ENCODE measurements at regions not wholly inside any gene's neighbourhood (a gene's known extent, or its start where the extent isn't known, plus 50 kb on each side); places are given as distances from the start of the nearest gene placed in this dataset.

- Histone ChIP-seq H3K4me3 (ENCODE audit: low read depth, low read length, poor library complexity, severe bottlenecking) (no peak overlapping the region), H3K4me2 (ENCODE audit: low read length) (no peak overlapping the region), H3K9me3 (ENCODE audit: low read length) (no peaks in the 10 kb centered on the region), H4K20me1 (ENCODE audit: insufficient read depth, low read length) (no peaks in the 10 kb centered on the region), H3K9me2 (ENCODE audit: insufficient read depth, low read length) (no peaks in the 10 kb centered on the region), H3K4me1 (ENCODE audit: insufficient read depth, low read length, poor library complexity, severe bottlenecking) (no peaks in the 10 kb centered on the region), H3K36me3 (ENCODE audit: insufficient read depth, low read length) (no peaks in the 10 kb centered on the region), H3K27ac (ENCODE audit: low read depth, low read length, poor library complexity, severe bottlenecking) (no peak overlapping the region), H3K79me2 (ENCODE audit: insufficient read depth, low read depth, low read length) (no peaks in the 10 kb centered on the region), H2AFZ (ENCODE audit: low read length) (no peak overlapping the region)
- POLR2A ChIA-PET: interaction anchor here (0.5 kb wide), 1 partner anchor 10 kb away, joined by 3 read pairs; no protein-coding TSS in a partner anchor
- intact Hi-C loops (cut with micrococcal nuclease; ENCODE audit: unreplicated experiment): no loop called here
- CTCF ChIA-PET (ENCODE audit: unreplicated experiment): no interaction called here
- TF ChIP-seq EZH2phosphoT487 (IDR thresholded peaks at IDR 0.05; ENCODE audit: borderline replicate concordance, low read depth, low read length) (no peak), CTCF (conservative IDR thresholded peaks at IDR 0.05; ENCODE audit: low read length) (no peak)
- no peak for DNase-seq (ENCODE audit: low spot score)
- BruUV-seq (replicated peaks): no TSS peak
These were observed 83.3 kb upstream of the TGM3 start for GRCh38 chr20:2212456-2213015.

GRCh38 chr20:2213401-2213800, 82.4 kb upstream of the TGM3 start:
- ChIA-PET CTCF (ENCODE audit: unreplicated experiment) (no interaction called here), POLR2A (interaction anchor here (0.5 to 0.6 kb wide), 2 partner anchors 9 to 1939 kb away, joined by 3 to 5 read pairs; no protein-coding TSS in a partner anchor)
- no peak overlapping the region for H2AFZ ChIP-seq (ENCODE audit: low read length)
- H3K79me2 ChIP-seq (ENCODE audit: insufficient read depth, low read depth, low read length): no peaks in the 10 kb centered on the region
- no peaks in the 10 kb centered on the region for H3K9me3 ChIP-seq (ENCODE audit: low read length)
- no peak overlapping the region for H3K4me2 ChIP-seq (ENCODE audit: low read length)
- H3K4me3 ChIP-seq (ENCODE audit: low read depth, low read length, poor library complexity, severe bottlenecking): no peak overlapping the region
- H3K9me2 ChIP-seq (ENCODE audit: insufficient read depth, low read length): no peaks in the 10 kb centered on the region
- no peaks in the 10 kb centered on the region for H3K4me1 ChIP-seq (ENCODE audit: insufficient read depth, low read length, poor library complexity, severe bottlenecking)
- intact Hi-C loops (cut with micrococcal nuclease; ENCODE audit: unreplicated experiment): no loop called here
- H3K36me3 ChIP-seq (ENCODE audit: insufficient read depth, low read length): no peaks in the 10 kb centered on the region
- no peak for DNase-seq (ENCODE audit: low spot score)
- TF ChIP-seq CTCF (conservative IDR thresholded peaks at IDR 0.05; ENCODE audit: low read length) (no peak), EZH2phosphoT487 (IDR thresholded peaks at IDR 0.05; ENCODE audit: borderline replicate concordance, low read depth, low read length) (no peak)
- no peaks in the 10 kb centered on the region for H4K20me1 ChIP-seq (ENCODE audit: insufficient read depth, low read length)
- no TSS peak for BruUV-seq (replicated peaks)
- H3K27ac ChIP-seq (ENCODE audit: low read depth, low read length, poor library complexity, severe bottlenecking): no peak overlapping the region

GRCh38 chr20:2217857-2218539, 77.8 kb upstream of the TGM3 start:
- no peaks in the 10 kb centered on the region for H3K79me2 ChIP-seq (ENCODE audit: insufficient read depth, low read depth, low read length)
- H3K9me2 ChIP-seq (ENCODE audit: insufficient read depth, low read length): no peaks in the 10 kb centered on the region
- no peak overlapping the region for H3K27ac ChIP-seq (ENCODE audit: low read depth, low read length, poor library complexity, severe bottlenecking)
- DNase-seq (ENCODE audit: low spot score): no peak
- no peak for TF ChIP-seq EZH2phosphoT487 (IDR thresholded peaks at IDR 0.05; ENCODE audit: borderline replicate concordance, low read depth, low read length)
- TF ChIP-seq CTCF (conservative IDR thresholded peaks at IDR 0.05; ENCODE audit: low read length): no peak
- CTCF ChIA-PET (ENCODE audit: unreplicated experiment): interaction anchor here (0.6 kb wide), 1 partner anchor 83 kb away, joined by 3 read pairs; no protein-coding TSS in a partner anchor
- H3K36me3 ChIP-seq (ENCODE audit: insufficient read depth, low read length): no peaks in the 10 kb centered on the region
- no peaks in the 10 kb centered on the region for H3K4me1 ChIP-seq (ENCODE audit: insufficient read depth, low read length, poor library complexity, severe bottlenecking)
- peaks cover 7% of the 10 kb centered on the region; the same call in 1 of the 2 replicates for H3K9me3 ChIP-seq (ENCODE audit: low read length)
- no peak overlapping the region for H3K4me2 ChIP-seq (ENCODE audit: low read length)
- no peak overlapping the region for H3K4me3 ChIP-seq (ENCODE audit: low read depth, low read length, poor library complexity, severe bottlenecking)
- intact Hi-C loops (cut with micrococcal nuclease; ENCODE audit: unreplicated experiment): no loop called here
- H2AFZ ChIP-seq (ENCODE audit: low read length): no peak overlapping the region; the same call in 1 of the 2 replicates
- BruUV-seq (replicated peaks): no TSS peak
- H4K20me1 ChIP-seq (ENCODE audit: insufficient read depth, low read length): no peaks in the 10 kb centered on the region
- POLR2A ChIA-PET: interaction anchor here (0.6 kb wide), 1 partner anchor 32 kb away, joined by 5 read pairs; no protein-coding TSS in a partner anchor

Measured in OCI-LY7 (cell line).